NB4 (cell line): ENCODE measurements at regions not wholly inside any gene's neighbourhood (a gene's known extent, or its start where the extent isn't known, plus 50 kb on each side); places are given as distances from the start of the nearest gene placed in this dataset.

ENCODE experiments used
- CTCF ChIP-seq: IDR thresholded peaks from one replicate; pipeline ENCODE4 v1.5.1; 2012; ENCODE audit warnings: low read depth, low read length
- MYC ChIP-seq: IDR thresholded peaks from 2 replicates; pipeline ENCODE4 v1.6.1; 2011; ENCODE audit warnings: low read depth, low read length

GRCh38 chrX:1824855-1825254 is 210.0 kb downstream of the ASMT start:
- no peak for TF ChIP-seq MYC
- no peak for TF ChIP-seq CTCF
